ENCODE measurements at regions not wholly inside any gene's neighbourhood (a gene's known extent, or its start where the extent isn't known, plus 50 kb on each side); places are given as distances from the start of the nearest gene placed in this dataset.

- intact Hi-C loops (cut with micrococcal nuclease) = no loop called here
- no peak overlapping the region for H3K14ac ChIP-seq (replicated peaks; ENCODE audit: low read depth, low read length)
- no peaks in the 10 kb centered on the region for H4K20me1 ChIP-seq (ENCODE audit: insufficient read depth, low read length)
- H2BK15ac ChIP-seq (ENCODE audit: low read depth, low read length) = no peak overlapping the region
- H3K79me1 ChIP-seq (ENCODE audit: low read depth in 1 of 2, low read length in 2 of 2) = no peaks in the 10 kb centered on the region
- no peak overlapping the region for H4K8ac ChIP-seq (ENCODE audit: low read depth in 2 of 2, low read length in 2 of 2)
- H3K4me3 ChIP-seq (ENCODE audit: insufficient read depth, low read depth, low read length) = no peak overlapping the region
- DNase-seq = no peak
- no peak overlapping the region for H3K9ac ChIP-seq (ENCODE audit: low read depth, low read length)
- H2BK20ac ChIP-seq (ENCODE audit: low read depth, low read length) = no peak overlapping the region
- H2AK5ac ChIP-seq (ENCODE audit: low read depth, low read length) = no peak overlapping the region
- H3K9me3 ChIP-seq (ENCODE audit: control insufficient read depth, insufficient read depth, low read length) = no peaks in the 10 kb centered on the region
- no peak overlapping the region for H2BK5ac ChIP-seq (ENCODE audit: low read depth, low read length, poor library complexity, severe bottlenecking)
- H3K9me1 ChIP-seq (ENCODE audit: insufficient read depth, low read length) = no peaks in the 10 kb centered on the region
- no peak overlapping the region for H4K91ac ChIP-seq (ENCODE audit: insufficient read depth, low read depth, low read length)
- TF ChIP-seq NFE2L2 (IDR thresholded peaks at IDR 0.05; ENCODE audit: low read depth, low read length) = no peak
- no peak for TF ChIP-seq CTCF (conservative IDR thresholded peaks at IDR 0.05; ENCODE audit: low read depth, low read length)
- TF ChIP-seq CHD1 (IDR thresholded peaks at IDR 0.05; ENCODE audit: low read depth, low read length) = no peak
- no peak for TF ChIP-seq RAD21 (IDR thresholded peaks at IDR 0.05; ENCODE audit: low read length)
- no peak for TF ChIP-seq FOS (IDR thresholded peaks at IDR 0.05; ENCODE audit: low read depth, low read length)
- TF ChIP-seq CEBPB (IDR thresholded peaks at IDR 0.05; ENCODE audit: low read depth, low read length) = no peak
- no peak for TF ChIP-seq RCOR1 (IDR thresholded peaks at IDR 0.05; ENCODE audit: insufficient replicate concordance, low read length)
- no peak for TF ChIP-seq USF2 (IDR thresholded peaks at IDR 0.05; ENCODE audit: low read depth, low read length)
- no peak for TF ChIP-seq MAZ (IDR thresholded peaks at IDR 0.05; ENCODE audit: borderline replicate concordance, low read depth, low read length)
- no peak for TF ChIP-seq MXI1 (IDR thresholded peaks at IDR 0.05; ENCODE audit: borderline replicate concordance, low read depth, low read length)
- TF ChIP-seq RFX5 (IDR thresholded peaks at IDR 0.05; ENCODE audit: low read depth, low read length) = no peak
- no peak for TF ChIP-seq ELK1 (IDR thresholded peaks at IDR 0.05; ENCODE audit: borderline replicate concordance, low read depth, low read length)
- no peak for TF ChIP-seq BHLHE40 (IDR thresholded peaks at IDR 0.05; ENCODE audit: low read depth, low read length)
- TF ChIP-seq MAFK (IDR thresholded peaks at IDR 0.05; ENCODE audit: low read depth, low read length) = no peak
- H3K18ac ChIP-seq (ENCODE audit: low read depth, low read length) = no peak overlapping the region
- BruUV-seq (replicated peaks) = no TSS peak
- H3K56ac ChIP-seq (ENCODE audit: extremely low read depth, insufficient read depth, low read length) = no peak overlapping the region
- ATAC-seq (ENCODE audit: low read depth) = no peak
- H3K4me2 ChIP-seq (ENCODE audit: low read depth, low read length) = no peak overlapping the region
- no peak overlapping the region for H3K4ac ChIP-seq (ENCODE audit: low read depth, low read length)
- H3K36me3 ChIP-seq (ENCODE audit: control insufficient read depth, insufficient read depth, low read length) = no peaks in the 10 kb centered on the region
- no peak overlapping the region for H2BK120ac ChIP-seq (ENCODE audit: low read depth, low read length)
- no peaks in the 10 kb centered on the region for H3K4me1 ChIP-seq (ENCODE audit: control insufficient read depth, insufficient read depth, low read length)
- no peak overlapping the region for H4K5ac ChIP-seq (ENCODE audit: low read depth, low read length)
- no peak overlapping the region for H2AFZ ChIP-seq (replicated peaks; ENCODE audit: low read length, poor library complexity)
- in situ Hi-C loops (cut with MboI; ENCODE audit: low sequenced_read_pairs) = no loop called here
- no CpG with 5 or more reads among the region's 1 CpG for WGBS, 2 experiments (ENCODE audit: extremely low coverage in 2 of 2, insufficient read length in 1 of 2)
- ChIA-PET CTCF (interaction anchor here (0.6 kb wide), 1 partner anchor 50 kb away, joined by 3 read pairs; no protein-coding TSS in a partner anchor), POLR2A (ENCODE audit: unreplicated experiment) (no interaction called here)
- dilution Hi-C loops (cut with HindIII; ENCODE audit: low sequenced_read_pairs, unreplicated experiment) = no loop called here
- H2AK9ac ChIP-seq (replicated peaks; ENCODE audit: low read depth, low read length, poor library complexity) = no peak overlapping the region
- H3K27me3 ChIP-seq (ENCODE audit: control insufficient read depth, insufficient read depth, low read length) = no peaks in the 10 kb centered on the region
- H3K23ac ChIP-seq (ENCODE audit: low read depth, low read length) = no peak overlapping the region
- no peak overlapping the region for H3K27ac ChIP-seq (ENCODE audit: insufficient read depth, low read length)
Observed at GRCh38 chr1:174080819-174081218, 58.7 kb upstream of the RC3H1 start.

Data from IMR-90 (cell line).